GM12801 (cell line): ENCODE measurements at regions not wholly inside any gene's neighbourhood (a gene's known extent, or its start where the extent isn't known, plus 50 kb on each side); places are given as distances from the start of the nearest gene placed in this dataset.

Experiments
- CTCF ChIP-seq: IDR thresholded peaks from one replicate; pipeline ENCODE4 v1.5.1; 2011; ENCODE audit warnings: control low read depth; ENCODE audit not compliant: insufficient read length; ENCODE audit errors: extremely low read depth

- no peak for TF ChIP-seq CTCF
Measured at GRCh38 chr5:164728733-164729132, 1223.3 kb downstream of the MAT2B start.

GRCh38 chr5:164735334-164735733, 1229.9 kb downstream of the MAT2B start:
- TF ChIP-seq CTCF: no peak

GRCh38 chr5:164741376-164741775, 1236.0 kb downstream of the MAT2B start:
- no peak for TF ChIP-seq CTCF

GRCh38 chr5:164742025-164742424, 1236.6 kb downstream of the MAT2B start:
- TF ChIP-seq CTCF: no peak

GRCh38 chr5:164746723-164747122, 1241.3 kb downstream of the MAT2B start:
- TF ChIP-seq CTCF: no peak

GRCh38 chr5:164747371-164747770, 1242.0 kb downstream of the MAT2B start:
- no peak for TF ChIP-seq CTCF

GRCh38 chr5:164748861-164749260, 1243.4 kb downstream of the MAT2B start:
- no peak for TF ChIP-seq CTCF

- no peak for TF ChIP-seq CTCF
Measured at GRCh38 chr5:164753434-164753833, 1248.0 kb downstream of the MAT2B start.
